AG09319 (cell line): ENCODE measurements at regions not wholly inside any gene's neighbourhood (a gene's known extent, or its start where the extent isn't known, plus 50 kb on each side); places are given as distances from the start of the nearest gene placed in this dataset.

Experiments used
- DNase-seq: peaks from one replicate; pipeline ENCODE4 v3.0.0-alpha.2; 2010; ENCODE audit warnings: low read depth; ENCODE audit errors: extremely low read depth
- TF ChIP-seq, protein P1 (sequence below): IDR thresholded peaks from 2 replicates; pipeline ENCODE4 v1.5.1; 2011; ENCODE audit warnings: low read depth, mild to moderate bottlenecking, inconsistent platforms, low read length, moderate library complexity

DNA sequence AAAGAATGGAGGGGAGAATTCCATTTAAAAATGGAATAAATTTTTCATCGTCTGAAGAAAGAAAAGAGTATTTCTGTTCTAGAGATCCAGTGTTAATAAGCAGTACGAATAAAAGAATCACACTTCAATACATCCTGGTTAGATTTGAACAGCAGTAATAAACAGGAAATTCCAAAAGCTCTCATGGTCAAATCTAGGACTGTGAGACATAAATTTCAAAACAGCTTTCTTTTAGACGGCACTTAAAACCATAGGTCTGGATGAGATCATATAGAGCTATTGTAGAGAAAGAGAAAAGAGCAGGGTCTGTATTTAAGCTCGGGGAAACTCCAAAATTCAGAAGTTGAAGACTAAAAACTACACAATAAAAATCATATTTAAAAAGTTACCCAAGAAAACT, 1006.9 kb upstream of the CTNND2 start:
- DNase-seq: no peak
- TF ChIP-seq, protein P1, sequence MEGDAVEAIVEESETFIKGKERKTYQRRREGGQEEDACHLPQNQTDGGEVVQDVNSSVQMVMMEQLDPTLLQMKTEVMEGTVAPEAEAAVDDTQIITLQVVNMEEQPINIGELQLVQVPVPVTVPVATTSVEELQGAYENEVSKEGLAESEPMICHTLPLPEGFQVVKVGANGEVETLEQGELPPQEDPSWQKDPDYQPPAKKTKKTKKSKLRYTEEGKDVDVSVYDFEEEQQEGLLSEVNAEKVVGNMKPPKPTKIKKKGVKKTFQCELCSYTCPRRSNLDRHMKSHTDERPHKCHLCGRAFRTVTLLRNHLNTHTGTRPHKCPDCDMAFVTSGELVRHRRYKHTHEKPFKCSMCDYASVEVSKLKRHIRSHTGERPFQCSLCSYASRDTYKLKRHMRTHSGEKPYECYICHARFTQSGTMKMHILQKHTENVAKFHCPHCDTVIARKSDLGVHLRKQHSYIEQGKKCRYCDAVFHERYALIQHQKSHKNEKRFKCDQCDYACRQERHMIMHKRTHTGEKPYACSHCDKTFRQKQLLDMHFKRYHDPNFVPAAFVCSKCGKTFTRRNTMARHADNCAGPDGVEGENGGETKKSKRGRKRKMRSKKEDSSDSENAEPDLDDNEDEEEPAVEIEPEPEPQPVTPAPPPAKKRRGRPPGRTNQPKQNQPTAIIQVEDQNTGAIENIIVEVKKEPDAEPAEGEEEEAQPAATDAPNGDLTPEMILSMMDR: no peak

DNA sequence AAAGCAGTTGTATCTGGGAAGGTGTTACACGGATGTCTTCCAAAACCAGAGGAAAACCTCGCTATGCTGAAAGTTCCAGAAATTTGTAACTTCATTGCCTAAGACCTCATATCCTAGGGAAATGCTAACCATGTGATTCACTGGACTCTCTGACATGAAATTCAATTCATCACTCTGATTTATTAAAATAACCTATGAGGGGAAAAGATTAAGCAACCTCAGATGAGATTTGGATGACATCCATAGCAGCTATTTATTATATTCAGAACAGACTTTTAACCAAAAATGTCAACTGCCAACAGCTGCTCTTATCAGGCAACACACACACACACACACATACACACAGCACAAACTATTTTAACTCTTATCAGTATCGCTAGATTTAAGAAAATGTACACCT, 1006.4 kb upstream of the CTNND2 start:
- DNase-seq: no peak
- TF ChIP-seq, protein P1: no peak

DNA sequence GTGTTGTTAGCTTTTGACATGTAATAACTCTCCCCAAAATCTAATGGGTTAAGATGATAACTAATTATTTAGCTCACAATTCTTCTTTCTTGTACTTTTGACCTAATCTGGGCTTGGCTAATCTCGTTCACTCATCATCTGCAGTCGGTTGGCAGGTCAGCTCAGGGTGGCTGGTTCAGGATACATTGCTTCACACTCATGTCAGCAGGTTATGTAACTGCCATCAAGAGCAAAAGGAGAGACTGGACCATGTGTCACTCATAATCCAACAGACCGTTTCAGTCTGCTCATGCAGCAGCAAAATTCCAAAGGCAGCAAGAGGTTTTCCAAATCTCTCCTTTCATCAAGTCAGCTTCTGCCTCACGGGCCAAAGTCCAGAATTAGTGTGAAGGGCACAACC, 998.4 kb upstream of the CTNND2 start:
- DNase-seq: no peak
- TF ChIP-seq, protein P1: no peak

DNA sequence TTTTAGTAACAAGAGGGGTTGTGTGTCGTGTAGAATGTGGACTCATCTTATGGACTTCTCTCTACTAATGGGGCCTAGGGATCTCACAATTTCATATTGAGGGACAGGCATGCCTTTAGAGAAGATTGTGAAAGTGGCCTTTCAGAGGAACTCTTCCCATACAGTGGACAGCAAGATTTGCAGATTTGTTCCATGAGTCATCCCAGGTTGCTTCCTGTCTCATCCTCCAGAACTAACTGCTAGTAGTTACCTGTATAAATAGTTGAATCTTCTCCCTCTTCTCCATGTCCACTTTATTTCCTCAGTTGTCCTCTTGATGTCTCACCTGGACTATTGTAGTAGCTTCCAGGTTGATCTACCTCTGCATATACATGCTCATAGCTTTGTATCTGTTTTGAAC, 997.5 kb upstream of the CTNND2 start:
- TF ChIP-seq, protein P1: no peak
- DNase-seq: no peak

DNA sequence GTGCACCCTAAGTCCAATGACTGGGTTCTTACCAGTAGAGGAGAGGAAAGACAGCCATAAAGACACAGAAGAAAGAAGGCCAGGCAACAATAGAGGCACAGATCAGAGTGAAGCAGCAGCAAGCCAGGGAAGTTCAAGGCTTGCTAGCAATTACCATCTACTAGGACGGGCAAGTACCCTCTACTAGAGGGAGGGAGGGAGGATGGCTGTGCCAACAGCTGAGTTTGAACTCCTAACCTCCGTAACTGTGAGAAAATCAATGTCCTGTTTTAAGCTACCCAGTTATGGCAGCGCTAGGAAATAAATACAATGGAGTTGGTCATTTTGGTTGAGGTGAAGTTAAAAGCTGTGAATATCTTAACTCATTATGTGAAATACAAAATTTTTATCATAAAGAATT, 991.8 kb upstream of the CTNND2 start:
- TF ChIP-seq, protein P1: no peak
- no peak for DNase-seq

DNA sequence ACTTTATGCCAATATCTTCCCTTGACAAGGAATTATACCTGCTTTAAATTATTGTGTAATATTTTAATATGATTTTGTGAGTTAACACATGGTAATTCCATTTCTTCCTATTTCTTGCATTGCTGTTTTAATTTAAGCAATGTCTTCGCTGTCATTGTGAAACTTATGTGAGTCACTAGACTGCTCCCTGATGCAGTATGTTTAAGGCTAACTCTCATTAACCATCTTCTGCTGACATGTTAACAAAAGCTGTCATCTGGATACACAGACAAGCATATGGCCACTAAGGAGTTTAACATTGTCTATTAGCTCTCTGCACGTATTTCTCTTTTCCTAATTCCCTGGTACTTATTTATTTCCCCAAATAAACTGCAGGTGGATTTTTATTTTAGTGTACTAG, 980.8 kb upstream of the CTNND2 start:
- TF ChIP-seq, protein P1: no peak
- DNase-seq: no peak

DNA sequence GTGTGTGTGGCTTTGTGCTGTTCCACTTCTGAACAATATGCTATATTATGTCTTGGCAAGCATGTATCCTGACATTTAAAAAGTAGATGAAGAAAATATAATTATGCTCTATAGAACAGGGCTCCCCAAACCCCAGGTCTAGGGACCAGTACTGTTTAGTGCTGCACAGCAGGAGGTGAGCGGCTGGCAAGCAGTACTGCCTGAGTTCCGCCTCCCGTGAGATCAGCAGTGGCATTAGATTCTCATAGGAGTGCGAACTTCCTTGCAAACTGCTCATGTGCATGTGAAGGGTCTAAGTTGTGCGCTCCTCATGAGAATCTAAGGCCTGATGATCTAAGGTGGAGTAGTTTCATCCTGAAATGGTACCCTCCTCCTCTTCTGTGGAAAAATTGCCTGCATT, 979.1 kb upstream of the CTNND2 start:
- TF ChIP-seq, protein P1: no peak
- no peak for DNase-seq
